ENCODE measurements at regions not wholly inside any gene's neighbourhood (a gene's known extent, or its start where the extent isn't known, plus 50 kb on each side); places are given as distances from the start of the nearest gene placed in this dataset.
"Not testable (repeated sequence)": the region's sequence is repeated elsewhere in the genome, so short reads cannot be mapped to it uniquely, and the experiment has no call there.

- no peak for DNase-seq (ENCODE audit: low read depth in 3 of 3)
Observed at GRCh38 chr4:85102606-85103005, 136.1 kb upstream of the WDFY3 start.

GRCh38 chr4:85106166-85106565, 139.7 kb upstream of the WDFY3 start:
- DNase-seq (ENCODE audit: low read depth in 3 of 3), result no peak

GRCh38 chr4:85106805-85107336, 140.4 kb upstream of the WDFY3 start:
- no peak for DNase-seq (ENCODE audit: low read depth in 3 of 3)

GRCh38 chr4:85107553-85107952, 141.1 kb upstream of the WDFY3 start:
- no peak for DNase-seq (ENCODE audit: low read depth in 3 of 3)

- no peak for DNase-seq (ENCODE audit: low read depth in 3 of 3)
Observed at GRCh38 chr4:85113706-85114105, 147.2 kb upstream of the WDFY3 start.

- DNase-seq (ENCODE audit: low read depth in 3 of 3), result no peak
Observed at GRCh38 chr4:85114526-85114925, 148.0 kb upstream of the WDFY3 start.

- no peak for DNase-seq (ENCODE audit: low read depth in 3 of 3)
Observed at GRCh38 chr4:85116008-85116407, 149.5 kb upstream of the WDFY3 start.

GRCh38 chr4:85125688-85126087, 159.2 kb upstream of the WDFY3 start:
- no peak for DNase-seq (ENCODE audit: low read depth in 3 of 3)

GRCh38 chr4:85126991-85127591, 160.6 kb upstream of the WDFY3 start:
- no peak for DNase-seq (ENCODE audit: low read depth in 3 of 3)

GRCh38 chr4:85127653-85128052, 161.2 kb upstream of the WDFY3 start:
- DNase-seq (ENCODE audit: low read depth in 3 of 3), result no peak

- DNase-seq (ENCODE audit: low read depth in 3 of 3), result no peak
Observed at GRCh38 chr4:85128246-85129204, 162.0 kb upstream of the WDFY3 start.

GRCh38 chr4:85129354-85130125, 163.1 kb upstream of the WDFY3 start:
- not testable (repeated sequence) for DNase-seq (ENCODE audit: low read depth in 3 of 3)

GRCh38 chr4:85132117-85132516, 165.6 kb upstream of the WDFY3 start:
- no peak for DNase-seq (ENCODE audit: low read depth in 3 of 3)

GRCh38 chr4:85132570-85132969, 166.1 kb upstream of the WDFY3 start:
- DNase-seq (ENCODE audit: low read depth in 3 of 3), result no peak

GRCh38 chr4:85139749-85140148, 173.3 kb upstream of the WDFY3 start:
- not testable (repeated sequence) for DNase-seq (ENCODE audit: low read depth in 3 of 3)

- DNase-seq (ENCODE audit: low read depth in 3 of 3), result no peak
Observed at GRCh38 chr4:85142451-85142850, 176.0 kb upstream of the WDFY3 start.

- no peak for DNase-seq (ENCODE audit: low read depth in 3 of 3)
Observed at GRCh38 chr4:85147481-85148076, 181.1 kb upstream of the WDFY3 start.

GRCh38 chr4:85149676-85150075, 183.2 kb upstream of the WDFY3 start:
- no peak for DNase-seq (ENCODE audit: low read depth in 3 of 3)

GRCh38 chr4:85151371-85151770, 184.9 kb upstream of the WDFY3 start:
- no peak for DNase-seq (ENCODE audit: low read depth in 3 of 3)

GRCh38 chr4:85151786-85152185, 185.3 kb upstream of the WDFY3 start:
- DNase-seq (ENCODE audit: low read depth in 3 of 3), result no peak

- DNase-seq (ENCODE audit: low read depth in 3 of 3), result no peak
Observed at GRCh38 chr4:85152480-85152879, 186.0 kb upstream of the WDFY3 start.

GRCh38 chr4:85153221-85153620, 186.7 kb upstream of the WDFY3 start:
- DNase-seq (ENCODE audit: low read depth in 3 of 3), result no peak

All from stimulated activated CD4-positive, alpha-beta T cell treated with anti-CD3 and anti-CD28 coated beads, TNF-alpha, amount 100 ng/mL, for 48 hours (primary cell).